SK-N-MC (cell line): ENCODE measurements at regions not wholly inside any gene's neighbourhood (a gene's known extent, or its start where the extent isn't known, plus 50 kb on each side); places are given as distances from the start of the nearest gene placed in this dataset.

Source experiments
- EZH2 ChIP-seq: fragments of 200-600 bp; sonication (generic); IDR thresholded peaks from one replicate; pipeline ENCODE4 v1.6.1; 2017; ENCODE audit warnings: antibody characterized with exemption
- FOXP2 ChIP-seq: optimal IDR thresholded peaks from 2 replicates; pipeline ENCODE3; 2011; ENCODE audit warnings: mild to moderate bottlenecking, moderate library complexity; ENCODE audit not compliant: insufficient read depth; ENCODE audit errors: extremely low read length, control extremely low read depth
- POLR2AphosphoS5 ChIP-seq: IDR thresholded peaks from 2 replicates; pipeline ENCODE4 v1.6.1; 2012; ENCODE audit warnings: mild to moderate bottlenecking, low read depth, low read length, borderline replicate concordance

- TF ChIP-seq EZH2 (no peak), POLR2AphosphoS5 (no peak), FOXP2 (no peak)
Observed at GRCh38 chr1:4916610-4917009, 262.2 kb downstream of the AJAP1 start.
